Mucosa of gallbladder (tissue), 1 donor: ENCODE measurements at regions not wholly inside any gene's neighbourhood (a gene's known extent, or its start where the extent isn't known, plus 50 kb on each side); places are given as distances from the start of the nearest gene placed in this dataset.
"Not testable (repeated sequence)": the region's sequence is repeated elsewhere in the genome, so short reads cannot be mapped to it uniquely, and the experiment has no call there.

Experiments
- DNase-seq: peaks from one replicate; pipeline ENCODE4 v3.0.0-alpha.2; 2020; ENCODE audit warnings: low spot score
- donor health status: DM: no; HTN: no; CAD: no.

DNA sequence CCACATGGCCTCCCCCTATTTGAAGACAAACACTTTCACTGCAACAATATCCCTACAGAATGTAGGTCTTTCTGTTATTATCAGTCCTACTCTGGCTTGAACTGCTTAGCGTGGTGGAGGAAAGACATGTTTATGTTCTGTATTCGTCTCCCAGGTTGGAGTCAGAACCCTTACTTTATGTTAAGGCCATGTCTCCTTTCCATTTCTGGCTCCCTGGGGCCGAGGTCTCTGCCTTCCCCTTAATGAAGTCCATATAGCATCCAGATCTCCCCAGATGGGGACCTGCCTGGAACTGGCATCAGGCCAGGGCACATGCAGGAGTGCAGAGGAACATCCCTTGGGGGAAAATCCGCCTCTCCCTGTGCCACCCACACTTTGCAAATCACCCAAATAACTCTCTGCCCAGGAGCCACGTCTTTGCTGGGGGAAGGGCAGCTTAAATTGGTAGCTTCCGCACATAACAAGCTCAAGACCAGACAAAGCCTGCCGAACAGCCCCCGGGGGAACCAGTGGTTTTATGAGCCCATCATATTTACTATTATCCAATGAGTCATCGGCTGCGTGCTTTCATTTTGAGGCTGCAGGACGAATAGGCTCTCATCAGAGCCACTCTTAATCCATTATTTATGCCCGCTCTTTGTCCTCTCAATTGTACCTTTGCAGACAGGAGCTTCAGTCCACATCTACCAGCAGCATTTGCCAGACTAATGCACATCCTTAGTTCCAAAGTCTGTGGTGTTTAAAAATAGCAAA, 237.0 kb downstream of the UACA start:
- peak; percentile 9 for DNase-seq

DNA sequence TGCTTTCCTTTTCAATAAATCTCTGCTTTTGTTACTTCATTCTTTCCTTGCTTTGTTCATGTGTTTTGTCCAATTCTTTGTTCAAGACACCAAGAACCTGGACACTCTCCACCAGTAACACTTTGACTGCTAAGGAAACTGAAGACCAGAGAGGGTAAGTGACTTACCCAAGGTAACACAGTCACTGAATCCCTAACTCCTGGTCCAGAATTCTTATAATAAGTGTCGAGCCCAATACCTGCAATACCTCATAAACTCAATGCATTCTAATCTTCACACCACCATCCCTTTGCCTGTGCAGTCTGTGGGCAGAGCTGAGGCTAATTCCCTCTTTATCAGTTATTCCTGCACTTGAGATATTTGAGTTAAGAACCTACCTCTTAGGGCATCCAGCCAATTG, 237.8 kb downstream of the UACA start:
- no peak for DNase-seq

DNA sequence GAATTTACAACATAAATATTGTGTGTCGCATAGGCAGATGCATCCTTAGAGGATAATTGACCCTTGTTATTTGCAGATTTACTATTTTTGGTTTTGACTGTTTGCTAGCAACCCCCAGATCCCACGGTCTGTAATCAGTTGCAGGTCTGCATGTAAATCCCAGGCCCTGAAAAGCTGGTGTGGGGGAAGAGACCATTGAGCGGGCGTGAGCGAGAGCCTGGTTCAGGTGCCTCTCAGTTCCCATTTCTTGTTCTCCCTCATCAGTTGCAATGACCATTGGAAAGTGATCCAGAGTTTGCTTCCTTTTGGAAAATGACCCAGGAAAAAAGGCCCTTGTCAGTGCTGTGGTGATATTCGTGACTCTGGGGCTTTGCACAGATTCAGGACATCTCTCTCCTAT, 238.9 kb downstream of the UACA start:
- no peak for DNase-seq

DNA sequence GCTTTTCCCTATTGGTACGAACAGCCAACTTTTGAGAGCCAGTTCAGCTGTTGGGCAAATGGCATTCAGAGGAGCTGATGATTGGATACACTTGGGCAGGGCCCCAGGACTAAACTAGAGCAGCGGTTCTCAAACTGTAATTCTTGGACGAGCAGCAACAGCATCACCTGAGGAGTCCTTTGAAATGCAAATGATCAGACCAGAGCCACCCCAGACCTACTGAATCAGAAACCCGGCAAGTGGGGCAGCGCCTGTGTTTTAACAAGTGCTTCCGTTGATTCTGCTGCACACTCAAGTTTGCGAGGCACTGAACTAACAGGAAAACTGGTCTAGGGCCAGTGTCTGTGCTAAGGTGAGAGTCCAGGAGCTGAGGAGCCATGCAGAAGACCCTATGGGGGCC, 239.7 kb downstream of the UACA start:
- DNase-seq = no peak

- no peak for DNase-seq
Observed at GRCh38 chr15:70523192-70523591, 240.2 kb downstream of the UACA start.

- DNase-seq = no peak
Observed at GRCh38 chr15:70522323-70522966, 240.9 kb downstream of the UACA start.

GRCh38 chr15:70521576-70522322, 241.6 kb downstream of the UACA start:
- no peak for DNase-seq

DNA sequence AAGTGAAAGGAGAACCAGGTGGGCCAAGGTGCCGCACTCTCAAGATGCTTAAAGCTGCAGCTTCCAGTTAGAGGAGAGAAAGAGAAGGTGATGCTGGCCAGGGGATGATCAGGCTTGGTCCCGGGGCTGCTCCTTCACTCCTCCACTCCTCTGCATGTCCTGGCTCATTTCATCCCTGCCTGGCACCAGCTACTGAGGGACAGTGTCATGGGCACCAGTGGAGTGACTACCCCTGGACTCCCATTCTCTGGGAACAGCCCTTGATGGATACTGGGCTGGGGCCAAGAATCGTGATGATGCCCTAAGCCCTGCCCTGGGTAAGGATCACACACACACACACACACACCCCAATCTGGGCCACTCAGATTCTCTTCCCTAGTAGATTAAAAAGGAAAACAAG, 243.7 kb downstream of the UACA start:
- DNase-seq = no peak

- DNase-seq = no peak
Observed at GRCh38 chr15:70519004-70519365, 244.4 kb downstream of the UACA start.

- no peak for DNase-seq
Observed at GRCh38 chr15:70518201-70519003, 245.0 kb downstream of the UACA start.

GRCh38 chr15:70517194-70517590, 246.2 kb downstream of the UACA start:
- DNase-seq = no peak

- DNase-seq = no peak
Observed at GRCh38 chr15:70516408-70517193, 246.8 kb downstream of the UACA start.

- DNase-seq = no peak
Observed at GRCh38 chr15:70514251-70514650, 249.1 kb downstream of the UACA start.

DNA sequence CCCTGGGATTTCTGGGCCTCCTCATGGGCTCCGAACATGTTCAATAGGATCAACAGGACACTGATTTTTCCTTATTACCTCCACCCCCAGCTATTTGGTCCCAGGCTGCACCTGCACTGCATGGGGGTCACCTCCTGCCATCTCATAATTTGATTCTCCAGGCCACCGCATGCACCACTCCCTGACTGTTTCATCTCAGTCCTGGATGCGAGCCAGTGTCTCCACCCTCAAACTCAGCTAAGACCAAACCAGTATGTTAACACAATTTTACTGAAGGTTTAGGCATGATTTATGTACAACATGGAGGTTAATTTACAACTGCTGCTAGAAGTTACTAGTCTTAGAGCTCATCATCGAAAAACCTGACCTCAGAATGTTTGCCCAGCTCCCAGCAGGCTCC, 249.5 kb downstream of the UACA start:
- DNase-seq = no peak

DNA sequence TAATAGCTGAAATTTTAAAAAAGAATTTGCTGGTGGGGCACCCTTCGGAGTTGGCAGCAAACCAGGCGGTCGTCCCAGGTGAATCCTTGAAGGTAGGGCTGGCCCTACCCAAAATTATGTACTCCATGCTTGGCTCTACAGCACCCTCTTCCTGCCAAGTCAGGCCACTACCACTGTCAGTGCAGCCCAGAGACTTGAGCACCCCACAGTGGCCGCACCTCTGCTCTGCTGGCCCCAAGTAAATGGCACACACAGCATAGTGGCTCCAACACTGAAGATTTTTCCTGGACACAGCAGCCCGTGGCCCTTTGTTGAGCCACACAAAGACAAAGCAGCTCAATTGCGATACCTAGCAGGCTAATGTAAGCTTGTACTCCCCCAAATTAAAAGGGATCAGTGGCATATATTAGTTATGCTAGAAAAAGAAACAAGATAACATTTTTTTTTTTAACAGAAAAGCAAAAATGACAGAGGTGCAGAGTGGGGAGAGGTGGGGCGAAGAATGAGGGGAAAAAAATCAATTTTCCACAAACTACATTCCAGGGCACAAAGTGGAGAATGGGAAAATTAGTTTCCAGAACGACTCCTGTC, 250.5 kb downstream of the UACA start:
- no peak for DNase-seq

DNA sequence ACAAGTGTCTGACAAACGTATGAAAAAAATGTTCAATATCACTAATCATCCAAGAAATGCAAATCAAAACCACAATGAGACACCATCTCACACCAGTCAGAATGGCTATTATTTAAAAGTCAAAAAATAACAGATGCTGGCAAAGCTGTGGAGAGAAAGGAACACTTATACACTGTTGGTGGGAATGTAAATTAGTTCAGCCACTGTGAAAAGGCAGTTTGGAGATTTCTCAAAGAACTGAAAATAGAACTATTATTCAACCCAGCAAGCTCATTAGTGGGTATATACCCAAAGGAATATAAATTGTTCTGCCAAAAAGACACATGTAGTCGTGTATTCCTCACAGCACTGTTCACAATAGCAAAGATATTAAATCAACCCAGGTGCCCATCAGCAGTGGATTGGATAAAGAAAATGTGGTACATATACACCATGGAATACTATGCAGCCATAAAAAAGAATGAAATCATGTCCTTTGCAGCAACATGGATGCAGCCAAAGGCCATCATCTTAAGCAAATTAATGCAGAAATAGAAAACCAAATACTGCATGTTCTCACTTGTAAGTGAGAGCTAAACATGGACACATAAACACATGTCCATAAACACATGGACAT, 251.3 kb downstream of the UACA start:
- not testable (repeated sequence) for DNase-seq

DNA sequence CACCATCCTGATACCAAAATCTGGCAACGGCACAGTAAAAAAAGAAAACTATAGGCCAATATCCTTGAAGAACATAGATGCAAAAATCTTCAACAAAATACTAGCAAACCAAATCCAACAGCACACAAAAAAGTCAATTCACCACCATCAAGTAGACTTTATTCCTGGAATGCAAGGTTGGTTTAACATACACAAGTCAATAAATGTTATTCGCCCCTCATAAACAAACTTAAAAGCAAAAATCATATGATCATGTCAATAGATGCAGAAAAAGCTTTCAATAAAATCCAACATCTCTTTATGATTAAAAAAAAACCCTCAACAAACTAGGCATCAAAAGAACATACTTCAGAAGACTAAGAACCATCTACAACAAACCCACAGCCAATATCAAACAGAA, 252.9 kb downstream of the UACA start:
- DNase-seq = no peak

DNA sequence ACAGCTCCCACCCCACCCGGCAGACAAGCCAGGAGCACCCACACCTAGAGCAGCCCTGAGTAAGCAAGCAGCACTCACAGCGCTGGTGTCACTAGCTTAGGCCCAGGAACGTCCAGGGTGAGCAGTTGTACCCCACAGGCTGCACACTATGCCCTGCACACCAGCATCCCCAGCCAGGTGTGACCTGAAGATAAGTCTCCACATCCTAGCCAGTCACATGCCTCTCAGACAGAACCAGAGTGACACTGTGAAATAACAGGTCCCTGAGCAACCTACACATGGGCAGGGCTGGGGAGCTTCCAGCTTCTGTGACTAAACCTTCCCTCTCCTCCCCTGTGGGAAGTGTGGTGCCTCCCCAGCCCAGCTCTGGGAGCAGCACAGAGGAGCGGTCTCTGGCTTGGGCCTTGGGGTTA, 253.6 kb downstream of the UACA start:
- DNase-seq = no peak

DNA sequence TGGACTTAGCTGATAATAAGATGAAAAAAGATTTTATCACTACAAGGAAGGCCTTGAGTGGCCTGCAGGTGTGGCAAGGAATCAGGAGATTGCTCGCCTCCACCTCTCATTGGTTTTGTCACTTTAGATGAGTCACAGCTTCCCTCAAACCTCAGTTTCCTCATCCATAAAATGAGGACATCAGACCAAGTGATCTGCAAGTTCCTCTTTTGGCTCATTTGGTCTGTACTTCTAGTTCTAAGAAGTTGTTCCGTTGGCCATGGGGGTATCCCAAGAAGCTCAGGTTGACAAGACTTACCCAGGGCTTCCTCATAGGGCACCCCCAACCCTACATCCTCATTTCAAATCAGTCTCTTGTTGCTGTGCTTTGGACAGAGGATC, 254.1 kb downstream of the UACA start:
- DNase-seq = no peak

DNA sequence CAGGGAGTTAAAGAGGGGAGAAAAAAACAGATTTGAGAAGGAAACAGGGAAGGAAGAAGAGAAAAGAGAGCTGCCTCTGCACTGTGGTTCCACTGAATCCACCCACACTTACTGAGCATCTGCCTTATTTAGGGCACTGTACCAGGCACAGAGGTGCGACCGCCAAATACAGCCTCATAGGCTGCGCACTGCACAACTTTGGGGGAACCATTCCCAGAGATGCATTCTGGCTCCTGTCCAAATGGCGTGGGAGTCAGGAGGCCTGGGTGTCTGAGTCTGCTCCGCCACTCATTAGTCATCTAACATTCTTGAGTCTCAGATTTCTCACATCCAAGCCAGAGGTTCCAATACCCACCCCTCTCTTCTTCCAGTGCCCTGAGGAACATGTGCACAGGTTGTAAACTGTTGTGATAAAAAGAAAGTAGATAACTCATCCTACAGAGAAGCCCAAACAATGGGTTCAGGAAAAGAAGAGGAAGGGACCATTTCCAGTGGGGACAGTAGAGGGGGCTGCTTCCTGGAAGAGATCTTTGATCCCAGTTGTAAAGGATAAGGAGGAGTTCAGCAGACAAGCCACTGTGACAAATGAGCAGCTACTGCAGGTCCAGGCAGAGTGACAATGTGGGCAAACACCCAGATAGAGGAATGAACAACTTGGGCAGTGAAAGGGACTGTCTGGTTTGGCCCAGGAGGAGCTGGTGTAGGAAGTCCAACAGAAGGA, 254.6 kb downstream of the UACA start:
- no peak for DNase-seq
